Astrocyte of the spinal cord (primary cell): ENCODE measurements at regions not wholly inside any gene's neighbourhood (a gene's known extent, or its start where the extent isn't known, plus 50 kb on each side); places are given as distances from the start of the nearest gene placed in this dataset.

Experiments used
- DNase-seq: peaks from one replicate; pipeline ENCODE4 v3.0.0; 2011; ENCODE audit warnings: low read depth, low spot score
- H3K4me3 ChIP-seq: 2 replicates; pipeline ENCODE4 v1.5.1; 2011; ENCODE audit warnings: low read depth, mild to moderate bottlenecking, low read length, moderate library complexity
- in situ Hi-C: cut with HindIII; loops from 2 replicates; pipeline ENCODE4 v1.10.0; 2017; ENCODE audit warnings: low sequenced_read_pairs
- TF ChIP-seq, protein P1 (sequence below): IDR thresholded peaks from 2 replicates; pipeline ENCODE4 v1.5.1; 2012; ENCODE audit warnings: low read depth, mild to moderate bottlenecking, low read length, inconsistent platforms

DNA sequence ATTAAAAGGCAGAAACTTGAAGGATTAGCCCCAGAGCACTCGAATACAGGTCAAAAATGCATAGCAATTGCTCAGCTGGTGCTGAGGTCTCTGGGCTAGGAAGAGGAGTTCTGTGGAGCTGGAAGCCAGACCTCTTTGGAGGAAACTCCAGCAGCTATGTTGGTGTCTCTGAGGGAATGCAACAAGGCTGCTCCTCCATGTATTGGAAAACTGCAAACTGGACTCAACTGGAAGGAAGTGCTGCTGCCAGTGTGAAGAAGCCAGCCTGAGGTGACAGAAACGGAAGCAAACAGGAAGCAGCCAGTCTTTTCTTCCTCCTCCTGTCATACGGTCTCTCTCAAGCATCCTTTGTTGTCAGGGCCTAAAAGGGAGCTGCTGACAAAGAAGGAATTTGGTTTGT is 233.4 kb upstream of the FGGY start:
- TF ChIP-seq, protein P1, sequence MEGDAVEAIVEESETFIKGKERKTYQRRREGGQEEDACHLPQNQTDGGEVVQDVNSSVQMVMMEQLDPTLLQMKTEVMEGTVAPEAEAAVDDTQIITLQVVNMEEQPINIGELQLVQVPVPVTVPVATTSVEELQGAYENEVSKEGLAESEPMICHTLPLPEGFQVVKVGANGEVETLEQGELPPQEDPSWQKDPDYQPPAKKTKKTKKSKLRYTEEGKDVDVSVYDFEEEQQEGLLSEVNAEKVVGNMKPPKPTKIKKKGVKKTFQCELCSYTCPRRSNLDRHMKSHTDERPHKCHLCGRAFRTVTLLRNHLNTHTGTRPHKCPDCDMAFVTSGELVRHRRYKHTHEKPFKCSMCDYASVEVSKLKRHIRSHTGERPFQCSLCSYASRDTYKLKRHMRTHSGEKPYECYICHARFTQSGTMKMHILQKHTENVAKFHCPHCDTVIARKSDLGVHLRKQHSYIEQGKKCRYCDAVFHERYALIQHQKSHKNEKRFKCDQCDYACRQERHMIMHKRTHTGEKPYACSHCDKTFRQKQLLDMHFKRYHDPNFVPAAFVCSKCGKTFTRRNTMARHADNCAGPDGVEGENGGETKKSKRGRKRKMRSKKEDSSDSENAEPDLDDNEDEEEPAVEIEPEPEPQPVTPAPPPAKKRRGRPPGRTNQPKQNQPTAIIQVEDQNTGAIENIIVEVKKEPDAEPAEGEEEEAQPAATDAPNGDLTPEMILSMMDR = no peak
- in situ Hi-C loops = no loop called here
- H3K4me3 ChIP-seq = no peak overlapping the region
- no peak for DNase-seq

DNA sequence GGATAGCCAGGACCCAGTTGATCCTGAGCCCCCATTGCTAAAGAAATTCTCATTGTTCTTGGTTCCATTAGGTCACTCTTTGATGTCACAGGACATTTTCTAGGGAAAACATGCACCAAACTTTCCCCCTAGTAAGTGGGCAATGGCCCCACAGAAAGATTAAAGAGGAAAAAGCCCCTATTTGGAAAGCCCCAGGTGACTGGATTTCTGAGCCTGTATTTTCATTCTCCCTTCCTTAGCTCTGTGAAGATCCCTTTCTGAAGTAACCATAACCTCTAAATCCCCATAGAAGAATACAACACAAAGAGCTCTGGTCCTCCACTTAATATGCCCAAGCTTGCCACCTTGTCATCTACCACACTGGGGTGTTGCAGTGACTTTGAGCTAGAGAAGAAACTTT is 232.3 kb upstream of the FGGY start:
- no peak for DNase-seq

DNA sequence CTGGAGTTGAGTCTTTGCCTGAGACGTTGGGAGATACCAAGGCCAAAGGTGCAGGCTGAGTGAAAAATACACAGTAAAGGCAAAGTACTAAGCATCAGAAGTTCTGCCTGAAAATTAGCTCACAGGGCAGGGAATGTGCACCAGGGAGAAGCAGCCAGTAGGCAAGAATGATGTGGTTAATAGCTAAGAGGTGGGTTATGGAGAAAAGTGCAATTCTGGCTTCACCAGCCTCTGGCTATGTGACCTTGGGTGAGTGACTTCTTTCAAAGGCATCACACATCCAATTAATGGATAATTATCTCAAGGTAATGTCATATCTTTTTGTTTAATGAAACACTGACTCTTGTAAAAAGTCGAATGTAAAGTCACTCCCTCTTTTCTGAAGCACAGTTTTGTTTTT is 230.7 kb upstream of the FGGY start:
- TF ChIP-seq, protein P1 = no peak
- DNase-seq = no peak
- in situ Hi-C loops = no loop called here
- no peak overlapping the region for H3K4me3 ChIP-seq

More for the DNA sequence above, 232.3 kb upstream of the FGGY start:
- TF ChIP-seq, protein P1 = no peak
- H3K4me3 ChIP-seq = no peak overlapping the region
- in situ Hi-C loops = no loop called here

DNA sequence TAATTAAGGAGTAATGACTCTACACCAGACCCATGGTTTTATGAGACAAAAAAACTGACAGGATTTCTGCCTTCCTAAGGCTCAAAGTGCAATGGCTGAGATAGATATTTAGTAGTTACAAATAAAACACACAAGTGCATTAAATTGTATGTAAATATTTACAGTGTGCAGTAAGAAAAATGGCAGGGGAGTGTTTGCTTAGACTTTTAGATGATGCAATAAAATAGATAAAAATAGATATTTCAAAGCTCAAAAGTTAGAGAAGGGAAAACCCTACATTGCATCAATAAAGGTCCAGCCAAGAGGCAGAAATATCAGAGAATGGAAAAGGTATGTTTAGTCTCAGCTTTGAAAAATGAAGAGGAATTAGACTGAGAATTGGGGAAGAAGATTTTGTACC is 226.3 kb upstream of the FGGY start:
- H3K4me3 ChIP-seq = no peak overlapping the region
- DNase-seq = no peak
- TF ChIP-seq, protein P1 = no peak
- in situ Hi-C loops = no loop called here

DNA sequence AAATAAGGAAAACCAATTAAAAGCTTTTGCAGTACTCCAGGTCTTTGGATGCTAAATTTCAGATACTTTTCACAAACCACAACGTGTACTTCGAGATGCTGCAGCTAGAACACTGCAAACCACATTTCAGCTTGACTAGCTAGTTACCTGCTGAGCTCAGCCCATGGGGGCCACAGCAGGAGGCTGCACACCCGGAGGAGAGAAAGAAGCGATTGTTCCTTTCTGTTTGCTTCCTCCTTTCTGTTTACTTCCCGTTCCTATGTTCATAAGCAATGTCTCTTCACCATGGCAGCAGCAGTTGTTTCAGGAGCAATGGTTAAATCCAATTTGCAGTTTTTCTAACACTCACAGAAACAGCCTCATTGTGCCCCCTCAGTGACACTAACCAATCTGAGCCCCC is 225.6 kb upstream of the FGGY start:
- in situ Hi-C loops = no loop called here
- TF ChIP-seq, protein P1 = no peak
- DNase-seq = peak; percentile 52
- no peak overlapping the region for H3K4me3 ChIP-seq

DNA sequence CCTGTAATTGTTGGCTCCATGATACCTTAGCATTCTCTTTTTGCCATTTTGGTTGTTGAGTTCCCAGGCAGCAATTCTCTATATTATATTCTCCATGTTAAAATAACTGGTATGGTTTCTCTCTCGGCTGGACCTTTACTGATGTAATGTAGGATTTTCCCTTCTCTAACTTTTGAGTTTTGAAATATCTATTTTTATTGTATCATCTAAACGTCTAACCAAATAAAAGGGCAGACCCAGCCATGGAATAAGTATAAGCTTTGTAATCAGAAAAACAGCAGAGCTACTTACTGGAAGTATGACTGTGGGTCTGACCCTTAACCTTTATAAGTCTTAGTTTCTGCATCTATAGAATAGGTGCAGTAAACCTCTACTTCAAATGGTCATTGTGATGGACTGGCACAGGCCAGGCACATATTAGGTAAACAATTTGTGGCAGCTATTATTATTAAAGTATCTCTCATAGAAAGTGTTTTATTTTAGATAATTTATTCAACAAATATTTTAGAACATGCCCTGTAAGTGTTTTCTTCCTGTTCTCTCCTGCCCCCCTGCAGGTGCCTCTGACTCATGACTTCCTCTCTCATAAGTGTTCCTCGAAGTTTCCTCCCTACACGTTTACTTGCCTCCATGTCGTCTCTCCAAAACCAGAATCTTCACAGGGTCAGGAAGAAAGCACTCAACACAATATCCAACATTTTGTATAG is 224.9 kb upstream of the FGGY start:
- H3K4me3 ChIP-seq = no peak overlapping the region
- in situ Hi-C loops = no loop called here
- DNase-seq = peak; percentile 57
- TF ChIP-seq, protein P1 = no peak

DNA sequence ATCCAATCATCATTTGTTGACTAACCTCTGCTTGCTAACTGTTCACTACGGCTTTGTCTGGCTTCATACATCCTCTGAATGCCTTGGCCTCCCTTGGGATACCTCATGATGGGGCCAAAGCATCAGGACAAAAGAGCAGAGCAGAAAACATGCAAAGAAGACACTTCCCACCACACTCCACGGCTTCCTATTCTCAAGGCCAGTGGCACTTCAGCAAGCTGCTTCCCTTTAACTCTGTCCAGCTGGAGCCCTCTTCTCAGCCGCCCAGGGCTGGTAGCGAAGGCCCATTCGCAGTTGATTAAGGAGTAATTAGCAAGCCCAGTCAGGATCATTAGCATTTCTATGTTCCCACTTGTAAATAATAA is 224.3 kb upstream of the FGGY start:
- TF ChIP-seq, protein P1 = peak; percentile 14
- in situ Hi-C loops = no loop called here
- H3K4me3 ChIP-seq = no peak overlapping the region

More for the DNA sequence above, 224.3 kb upstream of the FGGY start:
- no peak for DNase-seq
